ENCODE measurements at regions not wholly inside any gene's neighbourhood (a gene's known extent, or its start where the extent isn't known, plus 50 kb on each side); places are given as distances from the start of the nearest gene placed in this dataset.

- DNase-seq: no peak
- Histone ChIP-seq H3K36me3 (no peaks in the 10 kb centered on the region), H3K27ac (no peak overlapping the region), H3K9me3 (no peaks in the 10 kb centered on the region), H3K4me3 (no peak overlapping the region), H3K4me1 (peaks cover 0 to 5% (median 0%) of the 10 kb centered on the region in 4 donors), H3K27me3 (no peaks in the 10 kb centered on the region)
- WGBS, 2 donors: 54 to 58% methylated on average over 3 of the region's 3 CpGs
- no peak for ATAC-seq (ENCODE audit: low FRiP score in 2 of 2)
- TF ChIP-seq POLR2A (IDR thresholded peaks at IDR 0.05) (no peak), EP300 (IDR thresholded peaks at IDR 0.05) (no peak), CTCF (IDR thresholded peaks at IDR 0.05) (no peak), POLR2AphosphoS5 (IDR thresholded peaks at IDR 0.05) (no peak)
These were observed 148.0 kb upstream of the LMO4 start for GRCh38 chr1:87180682-87181081.

- Histone ChIP-seq H3K36me3 (no peaks in the 10 kb centered on the region), H3K4me1 (peaks cover 0 to 5% (median 0%) of the 10 kb centered on the region in 4 donors), H3K27ac (no peak overlapping the region)
These were observed 146.1 kb upstream of the LMO4 start for GRCh38 chr1:87182611-87183010.

GRCh38 chr1:87185077-87185476 is 143.6 kb upstream of the LMO4 start:
- no peaks in the 10 kb centered on the region for H3K9me3 ChIP-seq
- 88 to 89% methylated on average over 4 of the region's 4 CpGs for WGBS, 2 donors
- H3K36me3 ChIP-seq: no peaks in the 10 kb centered on the region
- no peak overlapping the region for H3K4me3 ChIP-seq
- H3K27ac ChIP-seq: no peak overlapping the region
- DNase-seq (no peak), ATAC-seq (ENCODE audit: low FRiP score in 2 of 2) (no peak)
- no peaks in the 10 kb centered on the region for H3K27me3 ChIP-seq
- no peak for TF ChIP-seq EP300 (IDR thresholded peaks at IDR 0.05)
- no peak for TF ChIP-seq POLR2AphosphoS5 (IDR thresholded peaks at IDR 0.05)
- no peak for TF ChIP-seq CTCF (IDR thresholded peaks at IDR 0.05)
- TF ChIP-seq POLR2A (IDR thresholded peaks at IDR 0.05): no peak
- no peaks in the 10 kb centered on the region for H3K4me1 ChIP-seq

More at GRCh38 chr1:87182611-87183010, 146.1 kb upstream of the LMO4 start:
- no peak for DNase-seq
- no peaks in the 10 kb centered on the region for H3K9me3 ChIP-seq
- no peak for ATAC-seq (ENCODE audit: low FRiP score in 2 of 2)
- H3K27me3 ChIP-seq: no peaks in the 10 kb centered on the region
- TF ChIP-seq POLR2A (IDR thresholded peaks at IDR 0.05) (no peak), CTCF (IDR thresholded peaks at IDR 0.05) (no peak), EP300 (IDR thresholded peaks at IDR 0.05) (no peak), POLR2AphosphoS5 (IDR thresholded peaks at IDR 0.05) (no peak)
- H3K4me3 ChIP-seq: no peak overlapping the region

- no peak overlapping the region for H3K4me3 ChIP-seq
- H3K36me3 ChIP-seq: no peaks in the 10 kb centered on the region
- no peak overlapping the region for H3K27ac ChIP-seq
- 59 to 64% methylated on average over 3 of the region's 3 CpGs for WGBS, 2 donors
- TF ChIP-seq POLR2AphosphoS5 (IDR thresholded peaks at IDR 0.05): no peak
- H3K27me3 ChIP-seq: no peaks in the 10 kb centered on the region
- ATAC-seq (ENCODE audit: low FRiP score in 2 of 2) (no peak), DNase-seq (no peak)
- H3K4me1 ChIP-seq: no peaks in the 10 kb centered on the region
- H3K9me3 ChIP-seq: no peaks in the 10 kb centered on the region
These were observed 142.3 kb upstream of the LMO4 start for GRCh38 chr1:87186346-87186745.

GRCh38 chr1:87188640-87189039 is 140.0 kb upstream of the LMO4 start:
- no peaks in the 10 kb centered on the region for H3K36me3 ChIP-seq
- TF ChIP-seq POLR2A (IDR thresholded peaks at IDR 0.05): no peak
- TF ChIP-seq POLR2AphosphoS5 (IDR thresholded peaks at IDR 0.05): no peak
- no peak for TF ChIP-seq EP300 (IDR thresholded peaks at IDR 0.05)
- no peak for TF ChIP-seq CTCF (IDR thresholded peaks at IDR 0.05)
- no peak for ATAC-seq (ENCODE audit: low FRiP score in 2 of 2)
- no peaks in the 10 kb centered on the region for H3K4me1 ChIP-seq
- no peaks in the 10 kb centered on the region for H3K9me3 ChIP-seq
- DNase-seq: no peak
- no peaks in the 10 kb centered on the region for H3K27me3 ChIP-seq
- no peak overlapping the region for H3K27ac ChIP-seq
- no peak overlapping the region for H3K4me3 ChIP-seq
- 90% methylated on average over 3 of the region's 3 CpGs for WGBS, 2 donors
